BLaER1 treated with 17β-estradiol and CSF1 and Interleukin-3, amounts not matched to agents 10 nM and 100 nM (cell line): ENCODE measurements at regions not wholly inside any gene's neighbourhood (a gene's known extent, or its start where the extent isn't known, plus 50 kb on each side); places are given as distances from the start of the nearest gene placed in this dataset.

ENCODE experiments used
- H3K27ac ChIP-seq, 11 experiments: shearing (Covaris generic); formaldehyde crosslinking; 2 replicates each; pipeline ENCODE4 v1.8.1; 2022
- H3K27me3 ChIP-seq, 11 experiments: shearing (Covaris generic); formaldehyde crosslinking; 2 replicates each; pipeline ENCODE4 v1.8.1; 2022
- H3K36me3 ChIP-seq, 11 experiments: shearing (Covaris generic); formaldehyde crosslinking; 2 replicates each; pipeline ENCODE4 v1.8.1; 2022
- H3K4me1 ChIP-seq, 10 experiments: shearing (Covaris generic); formaldehyde crosslinking; 2 replicates each; pipeline ENCODE4 v1.8.1; 2022
- H3K4me2 ChIP-seq, 11 experiments: shearing (Covaris generic); formaldehyde crosslinking; 2 replicates each; pipeline ENCODE4 v1.8.1; 2022
- H3K4me3 ChIP-seq, 10 experiments: shearing (Covaris generic); formaldehyde crosslinking; 2 replicates each; pipeline ENCODE4 v1.8.1; 2022
- H3K9ac ChIP-seq, 11 experiments: shearing (Covaris generic); formaldehyde crosslinking; 2 replicates each; pipeline ENCODE4 v1.8.1; 2022
- H3K9me3 ChIP-seq, 11 experiments: shearing (Covaris generic); formaldehyde crosslinking; replicated peaks in 1 of 11; 2 replicates each; pipeline ENCODE4 v1.8.1; 2022
- H4K20me1 ChIP-seq, 11 experiments: shearing (Covaris generic); formaldehyde crosslinking; 2 replicates each; pipeline ENCODE4 v1.8.1; 2022
- Cebpa-rat ChIP-seq, 11 experiments: shearing (Covaris generic); IDR thresholded peaks; 2 replicates each; pipeline ENCODE4 v1.8.1; 2022

DNA sequence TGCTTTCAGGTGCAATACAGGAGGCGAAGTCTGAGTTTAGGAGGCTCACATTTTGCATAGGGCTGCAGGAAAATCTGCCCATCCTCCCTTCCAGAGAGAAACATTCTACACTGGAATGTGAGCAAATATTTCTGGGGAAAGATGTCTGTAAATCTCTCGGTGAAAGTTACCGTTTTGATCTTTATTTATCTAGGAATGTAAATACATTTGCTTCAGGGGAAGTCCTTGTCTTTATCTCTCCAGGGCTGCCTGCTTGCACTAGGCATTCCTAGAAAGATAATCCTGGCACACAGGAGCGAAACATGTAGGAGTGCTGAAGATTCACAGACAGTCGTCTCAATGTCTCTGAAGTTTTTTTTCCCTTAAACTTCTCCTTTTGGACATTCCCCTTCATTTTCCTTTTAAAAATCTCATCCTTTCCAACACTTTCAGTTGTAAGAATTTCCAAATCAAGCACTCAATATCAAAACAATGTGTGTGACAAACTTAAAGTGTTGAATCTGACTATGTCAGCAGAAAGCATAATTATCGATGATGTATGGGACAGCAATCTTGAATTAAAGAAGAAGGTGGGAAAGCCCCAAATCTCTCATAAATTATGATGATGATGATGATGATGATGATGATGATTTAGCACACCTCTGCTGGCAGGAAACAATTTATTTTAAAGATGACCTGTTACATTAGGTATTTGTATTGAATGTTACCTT, 113.4 kb upstream of the RESF1 start:
- H3K4me1 ChIP-seq = peaks cover 0 to 14% (median 6%) of the 10 kb centered on the region in 10 experiments; a peak in 10 of 20 replicates
- H3K4me3 ChIP-seq = peak overlapping the region in 1 of 10 experiments; percentile 12; a peak in 3 of 20 replicates
- H3K9me3 ChIP-seq = peaks cover 92 to 100% (median 98%) of the 10 kb centered on the region in 11 experiments
- no peak overlapping the region for H3K9ac ChIP-seq
- H3K4me2 ChIP-seq = no peak overlapping the region
- TF ChIP-seq Cebpa-rat (IDR thresholded peaks at IDR 0.05) = no peak
- no peak overlapping the region for H3K27ac ChIP-seq
- H3K27me3 ChIP-seq = no peaks in the 10 kb centered on the region
- H4K20me1 ChIP-seq = no peaks in the 10 kb centered on the region
- peaks cover 0 to 11% (median 0%) of the 10 kb centered on the region in 11 experiments; a peak in 5 of 22 replicates for H3K36me3 ChIP-seq

DNA sequence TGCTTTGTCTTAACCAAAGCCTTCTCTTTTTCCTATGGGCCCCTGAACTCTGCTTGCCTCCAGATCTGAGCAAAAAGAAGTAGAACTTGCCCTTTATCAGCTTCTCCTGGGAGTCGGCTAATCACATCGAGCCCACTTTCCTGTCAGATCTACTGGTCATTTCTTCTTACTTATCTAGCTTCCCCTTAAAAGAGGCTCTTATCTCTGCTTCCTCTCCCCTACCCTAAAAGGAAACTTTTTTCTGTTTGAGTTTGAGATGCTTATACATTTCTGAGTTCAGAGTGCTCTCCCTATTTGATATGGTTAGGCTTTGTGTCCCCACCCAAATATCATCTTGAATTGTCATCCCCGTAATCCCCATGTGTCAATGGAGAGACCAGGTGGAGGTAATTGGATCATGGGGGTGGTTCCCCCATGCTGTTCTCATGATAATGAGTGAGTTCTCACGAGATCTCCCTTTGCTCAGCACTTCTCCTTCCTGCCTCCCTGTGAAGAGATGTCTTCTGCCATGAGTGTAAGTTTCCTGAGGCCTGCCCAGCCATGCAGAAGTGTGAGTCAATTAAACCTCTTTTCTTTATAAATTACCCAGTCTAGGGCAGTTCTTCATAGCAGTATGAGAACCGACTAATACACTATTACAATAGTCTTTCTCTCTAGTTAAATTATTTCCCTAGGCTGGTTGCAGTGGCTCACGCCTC, 114.7 kb upstream of the AMN1 start:
- H3K36me3 ChIP-seq = peaks cover 0 to 11% (median 0%) of the 10 kb centered on the region in 11 experiments; a peak in 4 of 22 replicates
- H3K4me1 ChIP-seq = peaks cover 0 to 14% (median 6%) of the 10 kb centered on the region in 10 experiments; a peak in 10 of 20 replicates
- H4K20me1 ChIP-seq = no peaks in the 10 kb centered on the region
- H3K27ac ChIP-seq = peak overlapping the region in 3 of 11 experiments; percentile 2 to 60 (median 39); a peak in 5 of 22 replicates
- no peak overlapping the region; a peak in 2 of 22 replicates for H3K4me2 ChIP-seq
- H3K9ac ChIP-seq = no peak overlapping the region
- H3K9me3 ChIP-seq = peaks cover 72 to 99% (median 92%) of the 10 kb centered on the region in 11 experiments
- H3K4me3 ChIP-seq = peak overlapping the region in 1 of 10 experiments; percentile 9; a peak in 2 of 20 replicates
- no peak for TF ChIP-seq Cebpa-rat (IDR thresholded peaks at IDR 0.05)
- H3K27me3 ChIP-seq = no peaks in the 10 kb centered on the region

DNA sequence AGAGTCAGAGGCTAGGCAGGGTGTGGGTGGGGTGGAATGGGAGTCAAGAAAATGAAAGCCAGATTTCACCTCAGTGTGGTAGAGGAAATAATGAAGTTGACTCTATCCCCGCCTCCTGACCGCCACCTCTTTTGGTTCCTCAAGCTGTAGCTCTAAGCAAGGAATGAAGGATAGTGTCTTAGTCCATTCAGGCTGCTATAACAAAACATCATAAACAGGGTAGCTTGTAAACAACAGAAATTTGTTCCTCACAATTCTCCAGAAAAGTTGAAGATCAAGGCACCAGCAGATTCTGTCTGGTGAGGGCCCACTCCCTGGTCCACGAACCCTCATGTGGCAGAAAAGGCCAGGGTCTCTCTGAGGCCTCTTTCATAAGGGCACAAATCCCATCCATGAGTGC, 109.1 kb upstream of the AMN1 start:
- Histone ChIP-seq H4K20me1 (no peaks in the 10 kb centered on the region), H3K9me3 (peaks cover 67 to 93% (median 88%) of the 10 kb centered on the region in 11 experiments), H3K4me1 (peaks cover 14 to 30% (median 22%) of the 10 kb centered on the region in 10 experiments), H3K36me3 (peaks cover 0 to 9% (median 0%) of the 10 kb centered on the region in 11 experiments; a peak in 3 of 22 replicates), H3K9ac (no peak overlapping the region), H3K27ac (no peak overlapping the region), H3K4me2 (no peak overlapping the region), H3K27me3 (no peaks in the 10 kb centered on the region), H3K4me3 (no peak overlapping the region)
- no peak for TF ChIP-seq Cebpa-rat (IDR thresholded peaks at IDR 0.05)

DNA sequence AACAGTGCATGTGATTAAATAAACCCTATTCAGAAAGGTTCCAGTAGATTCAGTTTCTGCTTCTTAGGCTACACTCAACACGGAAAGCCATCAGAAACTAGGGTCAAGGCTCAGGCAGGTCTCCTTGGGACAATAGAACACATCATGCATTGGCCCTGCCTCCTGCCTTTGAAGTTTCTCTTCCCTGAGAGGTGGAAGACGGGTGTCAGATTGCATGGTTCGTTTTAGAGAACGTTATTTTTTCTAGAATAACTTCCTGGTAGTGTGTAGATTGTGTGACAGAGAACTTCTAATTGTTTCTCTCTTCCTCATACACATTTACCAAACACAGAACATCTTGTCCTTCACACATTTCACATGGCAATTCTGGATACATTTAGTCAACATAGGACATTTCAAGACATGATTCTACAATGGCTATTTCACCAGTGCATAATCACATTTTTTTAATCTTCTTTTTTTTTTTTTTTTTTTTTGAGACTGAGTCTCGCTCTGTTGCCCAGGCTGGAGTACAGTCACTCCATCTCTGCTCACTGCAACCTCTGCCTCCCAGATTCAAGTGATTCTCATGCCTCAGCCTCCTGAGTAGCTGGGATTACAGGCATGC, 106.6 kb upstream of the AMN1 start:
- Histone ChIP-seq H3K4me2 (peak overlapping the region in 4 of 11 experiments; percentile 7 to 79 (median 64); a peak in 4 of 22 replicates), H4K20me1 (no peaks in the 10 kb centered on the region), H3K27me3 (no peaks in the 10 kb centered on the region)

DNA sequence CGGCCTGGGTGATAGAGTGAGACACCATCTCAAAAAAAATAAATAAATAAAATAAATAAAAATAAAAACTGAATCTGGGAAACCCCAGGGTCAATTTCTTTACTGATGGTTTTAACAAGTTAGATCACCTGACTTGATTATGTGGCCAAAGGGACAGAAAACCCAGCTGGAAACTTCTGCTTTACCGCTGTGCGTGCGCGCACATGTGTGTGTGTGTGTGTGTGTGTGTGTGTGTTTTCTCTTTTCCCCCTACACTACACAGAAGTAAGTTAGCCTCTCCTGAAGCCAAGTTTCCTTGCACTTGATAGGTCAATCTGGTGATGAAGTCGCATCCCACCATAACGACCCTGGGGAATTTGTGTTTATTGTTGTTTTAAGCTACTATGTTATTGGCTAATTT, 105.3 kb upstream of the AMN1 start:
- H3K4me1 ChIP-seq = peaks cover 24 to 47% (median 35%) of the 10 kb centered on the region in 10 experiments
- H3K27me3 ChIP-seq = no peaks in the 10 kb centered on the region
- peak overlapping the region in 5 of 11 experiments; percentile 18 to 76 (median 65); a peak in 8 of 22 replicates for H3K9ac ChIP-seq
- H3K27ac ChIP-seq = peak overlapping the region; percentile 72 to 93 (median 83)
- H4K20me1 ChIP-seq = no peaks in the 10 kb centered on the region
- H3K4me3 ChIP-seq = peak overlapping the region in 5 of 10 experiments; percentile 11 to 57 (median 17); a peak in 7 of 20 replicates
- H3K36me3 ChIP-seq = peaks cover 0 to 12% (median 0%) of the 10 kb centered on the region in 11 experiments; a peak in 4 of 22 replicates
- peak overlapping the region; percentile 34 to 84 (median 72); a peak in 21 of 22 replicates for H3K4me2 ChIP-seq
- peaks cover 86 to 98% (median 94%) of the 10 kb centered on the region in 11 experiments for H3K9me3 ChIP-seq
- TF ChIP-seq Cebpa-rat (IDR thresholded peaks at IDR 0.05) = no peak

More for the DNA sequence above, 106.6 kb upstream of the AMN1 start:
- peaks cover 0 to 12% (median 0%) of the 10 kb centered on the region in 11 experiments; a peak in 4 of 22 replicates for H3K36me3 ChIP-seq
- H3K9me3 ChIP-seq = peaks cover 76 to 94% (median 87%) of the 10 kb centered on the region in 11 experiments
- H3K9ac ChIP-seq = no peak overlapping the region
- no peak for TF ChIP-seq Cebpa-rat (IDR thresholded peaks at IDR 0.05)
- H3K27ac ChIP-seq = peak overlapping the region in 6 of 11 experiments; percentile 74 to 93 (median 86); a peak in 7 of 22 replicates
- peak overlapping the region in 4 of 10 experiments; percentile 8 to 34 (median 24); a peak in 5 of 20 replicates for H3K4me3 ChIP-seq
- peaks cover 24 to 47% (median 35%) of the 10 kb centered on the region in 10 experiments for H3K4me1 ChIP-seq

DNA sequence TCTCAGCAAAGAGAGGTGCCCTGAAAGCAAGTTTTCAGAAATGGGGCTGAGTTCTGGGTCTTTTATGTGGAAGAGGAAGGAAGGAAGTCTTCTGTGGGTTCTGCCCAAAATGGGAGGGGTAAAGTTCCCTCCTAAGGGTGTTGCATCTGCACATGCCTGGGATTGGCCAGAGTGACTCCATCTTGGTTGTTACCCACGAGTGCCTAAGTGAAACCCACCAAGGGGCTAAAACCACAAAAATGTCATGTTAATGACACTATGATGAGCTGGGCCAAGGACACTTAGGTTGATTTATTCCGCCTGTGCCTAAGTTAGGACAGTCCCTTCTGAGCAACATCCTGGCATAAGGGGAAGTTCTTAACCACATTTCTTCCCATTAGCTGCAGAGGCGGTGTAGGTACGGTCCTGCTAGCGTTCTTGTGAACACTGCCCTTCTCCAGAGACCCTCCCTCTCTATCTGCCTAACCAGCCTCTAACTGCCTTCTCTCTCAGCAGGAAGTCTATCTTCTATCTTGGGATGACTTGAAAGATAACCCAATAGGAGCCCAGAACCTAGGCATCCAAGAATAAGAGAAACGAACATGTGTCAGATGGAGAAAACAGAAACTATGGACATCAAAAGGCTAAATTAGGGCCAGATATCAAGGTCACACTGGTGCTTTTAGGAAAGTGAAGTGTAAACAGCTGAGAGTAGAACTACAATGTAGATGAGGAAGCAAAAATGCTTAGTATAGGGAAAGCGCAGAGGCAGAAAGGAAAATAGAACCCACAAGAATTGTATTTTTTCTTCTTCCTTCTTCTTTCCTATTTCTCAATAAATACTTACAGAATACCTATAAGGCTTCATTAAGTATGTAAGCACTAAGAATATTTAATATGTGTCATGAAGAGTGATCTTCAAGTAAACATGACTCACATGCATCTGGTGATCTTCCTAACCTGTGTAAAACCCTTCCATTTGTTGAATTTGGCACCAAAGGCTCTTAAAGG, 104.2 kb upstream of the AMN1 start:
- Histone ChIP-seq H3K9me3 (peaks cover 90 to 99% (median 94%) of the 10 kb centered on the region in 11 experiments), H3K4me2 (peak overlapping the region; percentile 34 to 84 (median 72)), H3K27me3 (no peaks in the 10 kb centered on the region), H3K36me3 (peaks cover 0 to 12% (median 0%) of the 10 kb centered on the region in 11 experiments; a peak in 4 of 22 replicates), H3K27ac (peak overlapping the region; percentile 72 to 93 (median 83)), H3K9ac (peak overlapping the region; percentile 40 to 76 (median 64); a peak in 19 of 22 replicates), H3K4me1 (peaks cover 24 to 47% (median 35%) of the 10 kb centered on the region in 10 experiments), H3K4me3 (peak overlapping the region in 7 of 10 experiments; percentile 2 to 57 (median 41); a peak in 11 of 20 replicates), H4K20me1 (no peaks in the 10 kb centered on the region)
- TF ChIP-seq Cebpa-rat (IDR thresholded peaks at IDR 0.05) = peak in 1 of 11 experiments; percentile 32; a peak in 1 of 22 replicates

DNA sequence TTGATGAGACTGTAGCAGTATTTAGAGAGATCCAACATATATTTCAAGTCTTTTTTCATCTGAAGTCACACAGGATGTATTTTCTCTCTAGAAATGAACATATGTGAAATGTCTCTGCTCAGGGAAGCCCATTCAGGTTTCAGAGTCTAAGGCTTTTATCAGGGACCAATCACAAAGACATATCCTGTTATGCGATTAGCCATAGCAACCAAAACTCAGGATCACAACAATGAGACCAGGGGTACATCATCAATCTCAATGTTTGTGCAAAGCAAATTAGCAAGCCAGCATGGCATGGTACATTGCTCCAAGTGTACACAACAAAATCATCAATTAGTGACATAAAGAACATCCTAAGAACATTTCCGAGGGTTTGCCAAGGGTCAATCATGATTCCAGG, 99.2 kb upstream of the AMN1 start:
- Histone ChIP-seq H3K9me3 (peaks cover 87 to 99% (median 89%) of the 10 kb centered on the region in 11 experiments), H3K4me2 (no peak overlapping the region), H3K27ac (no peak overlapping the region), H3K9ac (no peak overlapping the region), H3K4me1 (peaks cover 10 to 20% (median 14%) of the 10 kb centered on the region in 10 experiments), H3K4me3 (no peak overlapping the region), H3K36me3 (peaks cover 0 to 6% (median 0%) of the 10 kb centered on the region in 11 experiments; a peak in 2 of 22 replicates), H3K27me3 (no peaks in the 10 kb centered on the region), H4K20me1 (no peaks in the 10 kb centered on the region)
- no peak for TF ChIP-seq Cebpa-rat (IDR thresholded peaks at IDR 0.05)
